HG03575 (cell line): ENCODE measurements at regions not wholly inside any gene's neighbourhood (a gene's known extent, or its start where the extent isn't known, plus 50 kb on each side); places are given as distances from the start of the nearest gene placed in this dataset.

Experiments
- ATAC-seq: cut with Tn5 transposase; IDR thresholded peaks from one replicate; pipeline ENCODE4 v1.9.1; 2021; ENCODE audit not compliant: unreplicated experiment, insufficient number of reproducible peaks, low FRiP score; ENCODE audit errors: extremely low read depth

GRCh38 chr7:45394117-45394708 lies 180.0 kb upstream of the ADCY1 start:
- ATAC-seq = no peak

GRCh38 chr7:45399069-45399468 lies 175.1 kb upstream of the ADCY1 start:
- ATAC-seq = no peak

GRCh38 chr7:45400680-45401079 lies 173.5 kb upstream of the ADCY1 start:
- no peak for ATAC-seq

- no peak for ATAC-seq
Observed at GRCh38 chr7:45401155-45401554, 173.0 kb upstream of the ADCY1 start.

- no peak for ATAC-seq
Observed at GRCh38 chr7:45401851-45402250, 172.3 kb upstream of the ADCY1 start.

GRCh38 chr7:45402480-45403218 lies 171.5 kb upstream of the ADCY1 start:
- ATAC-seq = no peak

- ATAC-seq = no peak
Observed at GRCh38 chr7:45404622-45405021, 169.5 kb upstream of the ADCY1 start.

- ATAC-seq = no peak
Observed at GRCh38 chr7:45407730-45408408, 166.3 kb upstream of the ADCY1 start.

- no peak for ATAC-seq
Observed at GRCh38 chr7:45408409-45408737, 165.8 kb upstream of the ADCY1 start.

- ATAC-seq = no peak
Observed at GRCh38 chr7:45410893-45411292, 163.3 kb upstream of the ADCY1 start.

- no peak for ATAC-seq
Observed at GRCh38 chr7:45413419-45413818, 160.7 kb upstream of the ADCY1 start.

GRCh38 chr7:45414226-45414625 lies 159.9 kb upstream of the ADCY1 start:
- ATAC-seq = no peak

- ATAC-seq = no peak
Observed at GRCh38 chr7:45415265-45415664, 158.9 kb upstream of the ADCY1 start.

GRCh38 chr7:45416846-45417245 lies 157.3 kb upstream of the ADCY1 start:
- ATAC-seq = no peak

- ATAC-seq = no peak
Observed at GRCh38 chr7:45417268-45417667, 156.9 kb upstream of the ADCY1 start.

GRCh38 chr7:45417735-45418134 lies 156.4 kb upstream of the ADCY1 start:
- no peak for ATAC-seq

- ATAC-seq = no peak
Observed at GRCh38 chr7:45420843-45421495, 153.2 kb upstream of the ADCY1 start.

GRCh38 chr7:45421806-45422205 lies 152.4 kb upstream of the ADCY1 start:
- no peak for ATAC-seq

- no peak for ATAC-seq
Observed at GRCh38 chr7:45430397-45430796, 143.8 kb upstream of the ADCY1 start.

GRCh38 chr7:45434167-45434784 lies 139.9 kb upstream of the ADCY1 start:
- ATAC-seq = no peak
